ENCODE measurements at regions not wholly inside any gene's neighbourhood (a gene's known extent, or its start where the extent isn't known, plus 50 kb on each side); places are given as distances from the start of the nearest gene placed in this dataset.

DNA sequence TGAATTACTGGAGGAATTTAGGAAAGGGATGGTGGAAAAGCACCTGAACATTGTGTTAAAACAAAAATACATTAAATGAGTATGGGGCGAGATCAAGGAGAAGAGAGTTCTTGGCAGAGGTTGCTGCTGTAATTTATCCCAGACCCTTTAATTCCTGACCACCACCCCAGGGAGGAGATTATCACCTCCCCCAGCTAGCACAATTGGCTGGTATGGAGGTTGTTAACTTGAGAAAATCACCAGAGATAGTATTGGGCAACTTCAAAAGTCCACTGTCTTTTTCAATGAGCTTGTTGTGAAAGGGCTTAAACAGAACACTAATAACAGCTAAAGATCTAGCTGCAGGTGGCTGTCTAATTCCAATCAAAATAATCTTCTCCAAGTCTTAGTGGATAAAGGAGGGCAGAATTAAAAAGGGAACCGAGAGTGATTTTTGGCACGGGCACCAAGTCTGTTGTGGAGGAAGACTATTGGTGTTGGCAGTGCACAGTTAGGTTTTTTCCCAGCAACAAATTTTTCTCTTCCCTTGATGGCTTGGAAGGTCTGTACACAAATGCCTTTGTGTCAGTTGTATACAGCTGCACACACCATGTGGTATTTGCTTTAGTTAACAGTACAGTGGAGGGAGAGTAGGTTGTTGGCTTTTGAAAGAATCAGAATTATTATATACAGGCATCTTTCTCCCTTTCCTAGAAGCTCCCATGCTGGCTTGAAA, 289.5 kb downstream of the SLC4A3 start:
- TF ChIP-seq, protein P1, sequence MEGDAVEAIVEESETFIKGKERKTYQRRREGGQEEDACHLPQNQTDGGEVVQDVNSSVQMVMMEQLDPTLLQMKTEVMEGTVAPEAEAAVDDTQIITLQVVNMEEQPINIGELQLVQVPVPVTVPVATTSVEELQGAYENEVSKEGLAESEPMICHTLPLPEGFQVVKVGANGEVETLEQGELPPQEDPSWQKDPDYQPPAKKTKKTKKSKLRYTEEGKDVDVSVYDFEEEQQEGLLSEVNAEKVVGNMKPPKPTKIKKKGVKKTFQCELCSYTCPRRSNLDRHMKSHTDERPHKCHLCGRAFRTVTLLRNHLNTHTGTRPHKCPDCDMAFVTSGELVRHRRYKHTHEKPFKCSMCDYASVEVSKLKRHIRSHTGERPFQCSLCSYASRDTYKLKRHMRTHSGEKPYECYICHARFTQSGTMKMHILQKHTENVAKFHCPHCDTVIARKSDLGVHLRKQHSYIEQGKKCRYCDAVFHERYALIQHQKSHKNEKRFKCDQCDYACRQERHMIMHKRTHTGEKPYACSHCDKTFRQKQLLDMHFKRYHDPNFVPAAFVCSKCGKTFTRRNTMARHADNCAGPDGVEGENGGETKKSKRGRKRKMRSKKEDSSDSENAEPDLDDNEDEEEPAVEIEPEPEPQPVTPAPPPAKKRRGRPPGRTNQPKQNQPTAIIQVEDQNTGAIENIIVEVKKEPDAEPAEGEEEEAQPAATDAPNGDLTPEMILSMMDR (IDR thresholded peaks at IDR 0.05), result no peak
- no peak for TF ChIP-seq POLR2A (IDR thresholded peaks at IDR 0.05)

Data from breast epithelium (tissue), 3 donors.